Type B pancreatic cell (in vitro differentiated cells): ENCODE measurements at regions not wholly inside any gene's neighbourhood (a gene's known extent, or its start where the extent isn't known, plus 50 kb on each side); places are given as distances from the start of the nearest gene placed in this dataset.

Source experiments
- DNase-seq: peaks from one replicate; pipeline ENCODE4 v3.0.0; 2021; ENCODE audit warnings: mixed read lengths; ENCODE audit not compliant: unreplicated experiment; ENCODE audit errors: extremely low spot score
- H3K27ac Mint-ChIP-seq: 2 replicates; pipeline ENCODE4 v1.8.0; 2021; ENCODE audit warnings: mild to moderate bottlenecking, mixed read lengths
- H3K27me3 Mint-ChIP-seq: 2 replicates; pipeline ENCODE4 v1.8.0; 2021; ENCODE audit warnings: mixed read lengths
- H3K36me3 Mint-ChIP-seq: 2 replicates; pipeline ENCODE4 v1.8.0; 2021; ENCODE audit warnings: mixed read lengths
- H3K4me1 Mint-ChIP-seq: one replicate; pipeline ENCODE4 v1.8.0; 2021; ENCODE audit warnings: mixed read lengths; ENCODE audit not compliant: unreplicated experiment
- H3K4me3 Mint-ChIP-seq: 2 replicates; pipeline ENCODE4 v1.8.0; 2021; ENCODE audit warnings: mild to moderate bottlenecking, mixed read lengths
- H3K9me3 Mint-ChIP-seq: 2 replicates; pipeline ENCODE4 v1.8.0; 2021; ENCODE audit warnings: mixed read lengths
- CTCF ChIP-seq: fragments of 200-600 bp; sonication (generic); conservative IDR thresholded peaks from 2 replicates; pipeline ENCODE4 v1.5.0; 2021; ENCODE audit warnings: antibody characterized with exemption, mild to moderate bottlenecking

GRCh38 chr7:142412551-142413193 is 154.8 kb upstream of the PRSS58 start:
- Mint-ChIP-seq H3K4me1 (no peaks in the 10 kb centered on the region), H3K4me3 (no peak overlapping the region), H3K27ac (no peak overlapping the region), H3K36me3 (no peaks in the 10 kb centered on the region), H3K27me3 (no peaks in the 10 kb centered on the region), H3K9me3 (no peaks in the 10 kb centered on the region)
- TF ChIP-seq CTCF, result peak; percentile 70
- no peak for DNase-seq

DNA sequence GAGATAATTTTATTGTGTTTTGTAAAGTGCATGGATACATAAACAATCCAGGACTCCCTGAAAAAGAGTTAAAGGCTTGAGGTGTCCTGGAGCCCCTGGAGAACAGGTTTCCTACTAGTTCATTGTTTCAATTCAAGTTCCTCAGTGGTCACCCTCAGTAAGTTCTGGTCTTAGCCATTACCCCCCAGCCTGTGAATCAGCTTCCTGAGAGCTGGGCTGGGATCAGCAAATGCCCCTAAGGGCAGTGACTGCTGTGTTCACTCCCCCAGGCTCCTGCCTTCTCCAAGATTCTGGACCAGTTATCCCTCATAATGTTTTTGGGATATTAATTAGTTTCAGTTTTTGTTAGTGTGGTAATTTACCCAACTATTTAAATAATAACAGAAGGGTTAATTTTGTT is 151.6 kb upstream of the PRSS58 start:
- H3K27me3 Mint-ChIP-seq, result no peaks in the 10 kb centered on the region
- no peaks in the 10 kb centered on the region for H3K36me3 Mint-ChIP-seq
- H3K27ac Mint-ChIP-seq, result no peak overlapping the region
- no peak for TF ChIP-seq CTCF
- H3K4me1 Mint-ChIP-seq, result no peaks in the 10 kb centered on the region
- no peak for DNase-seq
- H3K9me3 Mint-ChIP-seq, result no peaks in the 10 kb centered on the region
- no peak overlapping the region for H3K4me3 Mint-ChIP-seq

- TF ChIP-seq CTCF, result no peak
- no peak for DNase-seq
- Mint-ChIP-seq H3K9me3 (no peaks in the 10 kb centered on the region), H3K27ac (no peak overlapping the region), H3K4me3 (no peak overlapping the region), H3K4me1 (no peaks in the 10 kb centered on the region), H3K36me3 (no peaks in the 10 kb centered on the region), H3K27me3 (no peaks in the 10 kb centered on the region)
Measured at GRCh38 chr7:142408794-142409193, 150.9 kb upstream of the PRSS58 start.

DNA sequence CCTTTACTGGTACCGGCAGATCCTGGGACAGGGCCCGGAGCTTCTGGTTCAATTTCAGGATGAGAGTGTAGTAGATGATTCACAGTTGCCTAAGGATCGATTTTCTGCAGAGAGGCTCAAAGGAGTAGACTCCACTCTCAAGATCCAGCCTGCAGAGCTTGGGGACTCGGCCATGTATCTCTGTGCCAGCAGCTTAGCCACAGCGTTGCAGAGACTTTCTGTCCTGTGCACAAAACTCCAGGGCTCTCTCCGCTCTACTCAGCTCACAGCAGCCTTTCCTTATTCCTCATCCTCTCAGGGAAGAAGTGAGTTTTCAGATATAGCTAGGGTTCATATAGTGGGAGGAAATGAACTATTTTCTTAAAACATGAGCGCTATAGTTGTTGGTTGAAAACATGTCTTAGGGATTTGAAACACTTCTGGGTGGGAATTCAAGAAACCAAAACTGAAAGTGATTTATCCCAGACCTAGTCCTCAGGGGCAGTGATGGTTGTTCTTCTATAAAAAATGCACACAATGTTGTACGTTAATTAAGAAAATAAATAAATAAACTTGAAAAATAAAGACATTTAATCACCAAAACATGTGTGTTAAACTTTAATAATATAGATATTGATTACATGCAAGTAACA is 150.2 kb upstream of the PRSS58 start:
- DNase-seq, result no peak
- Mint-ChIP-seq H3K4me3 (no peak overlapping the region), H3K36me3 (no peaks in the 10 kb centered on the region), H3K27me3 (peaks cover 3% of the 10 kb centered on the region), H3K27ac (no peak overlapping the region), H3K4me1 (no peaks in the 10 kb centered on the region), H3K9me3 (no peaks in the 10 kb centered on the region)
- TF ChIP-seq CTCF, result no peak

DNA sequence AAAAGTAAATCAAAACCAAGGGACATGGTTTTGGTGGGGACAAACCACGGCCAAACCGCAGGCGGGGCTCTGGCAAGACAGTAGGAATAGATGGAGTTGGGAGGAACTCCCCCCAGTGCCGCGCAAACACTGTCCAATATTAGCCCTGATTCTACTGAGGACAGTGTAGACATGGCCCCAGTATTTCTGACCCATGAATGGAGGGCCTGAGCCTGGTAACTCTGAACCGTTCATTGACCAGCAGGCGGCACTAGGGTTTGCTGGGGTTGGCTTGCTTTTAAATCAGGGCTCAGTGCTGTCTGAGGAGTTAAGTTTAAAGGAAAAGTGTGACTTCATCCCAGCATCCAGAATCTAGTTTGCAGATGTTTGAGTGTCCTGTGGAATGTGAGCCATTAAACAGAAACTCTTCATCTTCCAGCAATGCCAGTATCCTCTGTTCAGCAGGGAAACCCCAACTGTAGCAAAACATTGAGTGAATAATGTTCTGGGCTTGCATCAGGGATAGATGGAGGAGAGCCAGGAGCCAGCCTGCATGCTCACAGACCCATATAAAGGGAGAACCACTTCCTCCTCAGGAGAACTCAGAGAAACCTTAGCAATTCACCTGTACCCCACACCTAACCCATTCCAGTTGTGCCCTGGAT is 147.4 kb upstream of the PRSS58 start:
- Mint-ChIP-seq H3K36me3 (no peaks in the 10 kb centered on the region), H3K4me1 (no peaks in the 10 kb centered on the region), H3K4me3 (no peak overlapping the region), H3K27ac (no peak overlapping the region), H3K9me3 (no peaks in the 10 kb centered on the region), H3K27me3 (peaks cover 9% of the 10 kb centered on the region)
- no peak for DNase-seq
- no peak for TF ChIP-seq CTCF
